ENCODE measurements at regions not wholly inside any gene's neighbourhood (a gene's known extent, or its start where the extent isn't known, plus 50 kb on each side); places are given as distances from the start of the nearest gene placed in this dataset.
"Not testable (repeated sequence)": the region's sequence is repeated elsewhere in the genome, so short reads cannot be mapped to it uniquely, and the experiment has no call there.

DNA sequence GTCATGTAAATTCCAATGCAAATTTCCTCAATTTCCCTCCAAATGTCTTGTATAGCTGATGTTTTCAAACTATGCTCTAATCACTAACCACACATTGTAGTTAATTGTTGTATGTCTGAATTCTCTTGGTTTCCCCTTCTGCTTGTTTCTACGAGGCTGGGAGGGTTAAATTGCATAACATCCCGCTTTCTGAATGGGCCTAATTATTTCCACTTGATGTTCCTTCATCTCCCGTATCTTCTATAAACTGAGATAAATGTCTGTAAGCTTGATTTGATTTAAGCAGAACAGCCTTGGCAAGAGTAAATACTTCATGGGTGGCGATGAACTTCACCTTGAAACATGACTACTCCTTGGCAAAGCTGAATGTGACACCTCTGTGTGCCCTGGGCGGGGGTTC lies 72.2 kb downstream of the SERINC2 start:
- Mint-ChIP-seq H3K4me1 (no peaks in the 10 kb centered on the region), H3K4me3 (no peak overlapping the region)

DNA sequence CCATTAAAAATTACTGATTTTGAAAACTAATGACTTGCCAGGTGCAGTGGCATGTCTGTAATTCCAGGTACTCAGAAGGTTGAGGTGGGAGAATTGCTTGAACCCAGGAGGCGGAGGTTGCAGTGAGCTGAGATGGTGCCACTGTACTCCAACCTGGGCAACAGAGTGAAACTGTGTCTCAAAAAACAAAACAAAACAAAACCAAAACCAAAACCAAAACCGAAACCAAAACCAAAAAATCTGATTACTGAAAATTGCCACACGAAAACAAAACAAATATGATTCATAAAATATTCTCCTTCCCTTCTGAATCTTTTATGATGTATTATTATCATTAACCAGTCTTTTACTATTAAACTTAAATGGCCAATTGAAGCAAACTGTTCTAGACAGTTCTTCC lies 74.1 kb downstream of the SERINC2 start:
- Mint-ChIP-seq H3K27ac (peak overlapping the region; percentile 83), H3K27me3 (peaks cover 7% of the 10 kb centered on the region), H3K36me3 (peaks cover 4% of the 10 kb centered on the region), H3K4me1 (no peaks in the 10 kb centered on the region), H3K4me3 (no peak overlapping the region), H3K9me3 (peaks cover 10% of the 10 kb centered on the region)
- no peak for ATAC-seq (ENCODE audit: low read depth)
- no peak for DNase-seq (ENCODE audit: low spot score in 2 of 2)

More for the DNA sequence above, 72.2 kb downstream of the SERINC2 start:
- Mint-ChIP-seq H3K36me3 (peaks cover 4% of the 10 kb centered on the region), H3K9me3 (peaks cover 12% of the 10 kb centered on the region), H3K27ac (no peak overlapping the region), H3K27me3 (peaks cover 5% of the 10 kb centered on the region)
- DNase-seq (ENCODE audit: low spot score in 2 of 2), result no peak
- no peak for ATAC-seq (ENCODE audit: low read depth)

DNA sequence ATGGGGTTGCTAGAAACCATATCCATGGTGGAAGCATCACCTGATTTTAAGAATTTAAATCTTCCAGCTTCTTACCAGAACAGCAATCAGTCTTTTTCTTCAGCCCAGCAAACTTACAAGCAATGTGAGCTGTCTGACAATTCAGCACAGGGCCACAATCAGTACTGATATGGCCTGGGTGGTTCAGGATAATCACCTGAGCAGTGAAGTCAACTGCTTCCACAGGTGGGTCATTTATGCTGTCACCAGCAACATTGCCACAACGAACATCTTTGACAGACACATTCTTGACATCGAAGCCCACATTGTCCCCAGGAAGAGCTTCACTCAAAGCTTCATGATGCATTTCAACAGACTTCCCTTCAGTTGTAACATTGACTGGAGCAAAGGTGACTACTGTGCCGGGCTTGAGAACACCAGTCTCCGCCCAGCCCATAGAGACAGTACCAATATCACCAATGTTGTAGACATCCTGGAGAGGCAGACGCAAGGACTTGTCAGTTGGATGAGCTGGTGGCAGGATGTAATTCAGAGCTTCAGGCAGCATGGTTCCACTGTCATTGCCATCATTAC lies 74.8 kb downstream of the SERINC2 start:
- no peak for ATAC-seq (ENCODE audit: low read depth)
- H3K27ac Mint-ChIP-seq, result no peak overlapping the region
- H3K4me3 Mint-ChIP-seq, result no peak overlapping the region
- peaks cover 4% of the 10 kb centered on the region for H3K36me3 Mint-ChIP-seq
- DNase-seq (ENCODE audit: low spot score in 2 of 2), result no peak
- no peaks in the 10 kb centered on the region for H3K4me1 Mint-ChIP-seq
- peaks cover 10% of the 10 kb centered on the region for H3K9me3 Mint-ChIP-seq
- peaks cover 7% of the 10 kb centered on the region for H3K27me3 Mint-ChIP-seq

DNA sequence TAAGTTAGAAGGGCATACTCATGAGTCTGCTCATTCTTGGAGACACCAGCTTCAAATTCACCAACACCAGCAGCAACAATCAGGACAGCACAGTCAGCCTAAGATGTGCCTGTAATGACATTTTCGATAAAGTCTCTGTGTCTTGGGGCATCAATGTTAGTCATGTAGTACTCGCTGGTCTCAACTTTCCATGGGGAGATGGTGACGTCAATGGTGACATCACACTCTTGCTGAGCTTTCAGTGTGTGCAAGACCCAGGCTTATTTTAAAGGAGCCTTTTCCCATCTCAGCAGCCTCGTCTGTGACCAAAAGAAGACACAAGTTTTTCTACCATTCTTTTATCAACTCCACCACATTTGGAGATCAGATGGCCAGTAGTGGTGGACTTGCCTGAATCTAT lies 75.5 kb downstream of the SERINC2 start:
- no peak for ATAC-seq (ENCODE audit: low read depth)
- Mint-ChIP-seq H3K9me3 (peaks cover 10% of the 10 kb centered on the region), H3K27ac (no peak overlapping the region)

DNA sequence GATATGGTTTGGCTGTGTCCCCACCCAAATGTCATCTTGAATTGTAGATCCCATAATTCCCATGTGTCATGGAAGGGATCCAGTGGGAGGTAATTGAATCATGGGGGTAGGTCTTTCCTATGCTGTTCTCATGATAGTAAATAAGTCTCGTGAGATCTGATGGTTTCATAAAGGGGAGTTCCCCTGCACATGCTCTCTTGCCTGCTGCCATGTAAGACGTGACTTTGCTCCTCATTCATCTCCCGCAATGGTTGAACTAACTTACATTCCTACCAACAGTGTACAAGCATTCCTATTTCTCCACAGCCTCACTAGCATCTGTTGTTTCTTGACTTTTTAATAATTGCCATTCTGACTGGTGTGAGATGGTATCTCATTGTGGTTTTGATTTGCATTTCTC lies 76.6 kb downstream of the SERINC2 start:
- ATAC-seq (ENCODE audit: low read depth); H3K9me3 Mint-ChIP-seq; H3K36me3 Mint-ChIP-seq; H3K27me3 Mint-ChIP-seq; H3K27ac Mint-ChIP-seq; H3K4me1 Mint-ChIP-seq; DNase-seq (ENCODE audit: low spot score in 2 of 2); H3K4me3 Mint-ChIP-seq: not testable (repeated sequence)

More for the DNA sequence above, 75.5 kb downstream of the SERINC2 start:
- Mint-ChIP-seq H3K4me3 (no peak overlapping the region), H3K36me3 (peaks cover 4% of the 10 kb centered on the region), H3K4me1 (no peaks in the 10 kb centered on the region), H3K27me3 (peaks cover 7% of the 10 kb centered on the region)
- DNase-seq (ENCODE audit: low spot score in 2 of 2), result no peak

DNA sequence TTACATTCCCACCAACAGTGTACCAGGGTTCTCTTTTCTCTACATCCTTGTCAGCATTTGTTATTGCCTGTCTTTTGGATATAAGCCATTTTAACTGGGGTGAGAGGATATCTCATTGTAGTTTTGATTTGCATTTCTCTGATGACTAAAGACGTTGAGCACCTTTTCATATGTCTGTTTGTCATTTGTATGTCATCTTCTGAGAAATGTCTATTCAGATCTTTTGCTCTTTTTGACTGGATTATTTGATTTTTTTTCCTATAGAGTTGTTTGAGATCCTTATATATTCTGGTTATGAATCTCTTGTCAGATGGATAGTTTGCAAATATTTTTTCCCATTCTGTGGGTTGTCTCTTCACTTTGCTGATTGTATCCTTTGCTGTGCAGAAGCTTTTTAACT lies 77.6 kb downstream of the SERINC2 start:
- H3K4me1 Mint-ChIP-seq; H3K4me3 Mint-ChIP-seq; DNase-seq (ENCODE audit: low spot score in 2 of 2); ATAC-seq (ENCODE audit: low read depth); H3K36me3 Mint-ChIP-seq; H3K9me3 Mint-ChIP-seq; H3K27ac Mint-ChIP-seq; H3K27me3 Mint-ChIP-seq: not testable (repeated sequence)

DNA sequence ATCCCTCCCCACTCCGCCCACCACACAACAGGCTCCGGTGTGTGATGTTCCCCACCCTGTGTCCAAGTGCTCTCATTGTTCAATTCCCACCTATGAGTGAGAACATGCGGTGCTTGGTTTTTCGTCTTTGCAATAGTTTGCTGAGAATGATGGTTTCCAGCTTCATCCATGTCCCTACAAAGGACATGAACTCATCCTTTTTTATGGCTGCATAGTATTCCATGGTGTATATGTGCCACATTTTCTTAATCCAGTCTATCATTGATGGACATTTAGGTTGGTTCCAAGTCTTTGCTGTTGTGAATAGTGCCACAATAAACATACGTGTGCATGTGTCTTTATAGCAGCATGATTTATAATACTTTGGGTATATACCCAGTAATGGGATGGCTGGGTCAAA lies 81.0 kb upstream of the TINAGL1 start:
- H3K9me3 Mint-ChIP-seq; DNase-seq (ENCODE audit: low spot score in 2 of 2); ATAC-seq (ENCODE audit: low read depth); H3K4me3 Mint-ChIP-seq; H3K27ac Mint-ChIP-seq; H3K36me3 Mint-ChIP-seq; H3K27me3 Mint-ChIP-seq; H3K4me1 Mint-ChIP-seq: not testable (repeated sequence)

DNA sequence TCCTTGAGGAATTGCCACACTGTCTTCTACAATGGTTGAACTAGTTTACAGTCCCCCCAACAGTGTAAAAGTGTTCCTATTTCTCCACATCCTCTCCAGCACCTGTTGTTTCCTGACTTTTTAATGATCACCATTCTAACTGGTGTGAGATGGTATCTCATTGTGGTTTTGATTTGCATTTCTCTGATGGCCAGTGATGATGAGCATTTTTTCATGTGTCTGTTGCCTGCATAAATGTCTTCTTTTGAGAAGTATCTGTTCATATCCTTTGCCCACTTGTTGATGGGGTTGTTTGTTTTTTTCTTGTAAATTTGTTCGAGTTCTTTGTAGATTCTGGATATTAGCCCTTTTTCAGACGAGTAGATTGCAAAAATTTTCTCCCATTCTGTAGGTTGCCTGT lies 80.5 kb upstream of the TINAGL1 start:
- H3K27ac Mint-ChIP-seq; ATAC-seq (ENCODE audit: low read depth); H3K36me3 Mint-ChIP-seq; H3K4me3 Mint-ChIP-seq; H3K27me3 Mint-ChIP-seq; DNase-seq (ENCODE audit: low spot score in 2 of 2); H3K4me1 Mint-ChIP-seq; H3K9me3 Mint-ChIP-seq: not testable (repeated sequence)

DNA sequence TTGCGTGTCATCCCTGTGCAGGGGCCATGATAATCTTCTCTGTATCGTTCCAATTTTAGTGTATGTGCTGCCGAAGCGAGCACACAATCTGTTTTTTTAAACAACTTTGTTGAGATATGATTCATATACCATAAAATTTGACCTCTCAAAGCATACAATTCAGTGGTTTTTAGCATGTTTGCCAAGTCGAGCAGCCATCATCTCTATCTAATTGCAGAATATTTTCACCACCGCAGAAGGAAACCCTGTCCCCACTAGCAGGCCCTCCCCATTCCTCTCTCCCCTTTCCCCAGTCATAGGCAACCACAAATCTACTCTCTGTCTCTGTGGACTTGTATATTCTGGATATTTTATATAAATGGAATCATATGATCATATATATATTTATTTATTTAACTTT lies 78.7 kb upstream of the TINAGL1 start:
- H3K4me3 Mint-ChIP-seq, result no peak overlapping the region
- H3K27me3 Mint-ChIP-seq, result peaks cover 2% of the 10 kb centered on the region
- DNase-seq (ENCODE audit: low spot score in 2 of 2) (no peak), ATAC-seq (ENCODE audit: low read depth) (no peak)
- no peaks in the 10 kb centered on the region for H3K9me3 Mint-ChIP-seq
- H3K36me3 Mint-ChIP-seq, result no peaks in the 10 kb centered on the region
- no peak overlapping the region for H3K27ac Mint-ChIP-seq
- H3K4me1 Mint-ChIP-seq, result no peaks in the 10 kb centered on the region

DNA sequence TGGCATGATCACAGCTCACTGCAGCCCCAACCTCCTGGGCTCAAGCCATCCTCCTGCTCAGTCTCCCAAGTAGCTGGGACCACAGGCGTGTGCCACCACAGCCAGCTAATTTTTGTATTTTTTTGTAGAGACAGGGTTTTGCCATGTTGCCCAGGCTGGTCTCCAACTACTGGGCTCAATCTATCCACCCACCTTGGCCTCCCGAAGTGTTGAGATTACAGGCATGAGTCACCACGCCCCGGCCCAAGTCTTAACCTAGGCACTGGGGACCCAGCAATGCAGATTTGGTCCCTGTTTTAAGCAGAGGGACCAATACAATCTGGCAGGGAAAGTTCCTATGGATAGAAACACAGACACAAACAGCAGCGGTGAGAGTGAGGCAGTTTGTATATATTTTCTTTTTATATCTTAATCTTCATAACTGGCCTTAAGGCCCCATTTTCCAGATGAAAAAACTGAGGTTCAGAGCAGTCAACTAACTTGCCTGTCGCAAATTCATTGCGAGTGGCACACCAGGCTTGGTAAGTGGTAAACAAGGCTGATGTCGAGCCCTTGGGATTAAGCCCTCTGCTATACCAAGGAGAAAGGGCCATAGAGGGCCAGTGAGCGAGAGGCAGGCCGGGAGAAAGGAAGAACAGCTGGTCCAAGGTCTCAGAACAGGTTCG lies 77.8 kb upstream of the TINAGL1 start:
- no peak for ATAC-seq (ENCODE audit: low read depth)
- H3K4me3 Mint-ChIP-seq, result no peak overlapping the region
- DNase-seq (ENCODE audit: low spot score in 2 of 2), result no peak
- H3K27me3 Mint-ChIP-seq, result peaks cover 6% of the 10 kb centered on the region
- H3K9me3 Mint-ChIP-seq, result no peaks in the 10 kb centered on the region
- no peaks in the 10 kb centered on the region for H3K36me3 Mint-ChIP-seq
- no peaks in the 10 kb centered on the region for H3K4me1 Mint-ChIP-seq
- no peak overlapping the region for H3K27ac Mint-ChIP-seq

DNA sequence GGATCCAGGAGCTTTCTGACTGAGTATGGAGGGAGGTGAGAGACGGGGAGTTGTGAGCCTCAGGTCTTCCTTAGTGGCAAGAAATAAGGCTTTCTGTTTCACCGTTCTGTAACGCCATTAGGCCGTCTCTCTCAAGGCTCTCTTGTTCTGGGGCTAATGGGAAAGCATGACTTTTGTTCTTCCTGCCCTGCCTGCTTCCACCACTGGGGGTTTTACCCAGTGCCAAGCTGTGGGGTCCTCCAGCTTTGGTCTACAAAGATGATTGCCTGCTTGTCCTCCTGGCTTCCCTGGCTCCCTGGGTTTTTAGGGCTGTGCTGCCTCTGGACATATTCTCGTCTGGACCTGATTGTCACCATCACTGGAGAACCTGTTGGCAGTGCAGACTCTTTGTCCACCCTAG lies 74.8 kb upstream of the TINAGL1 start:
- Mint-ChIP-seq H3K4me1 (peaks cover 6% of the 10 kb centered on the region), H3K27ac (no peak overlapping the region), H3K36me3 (no peaks in the 10 kb centered on the region), H3K4me3 (no peak overlapping the region), H3K9me3 (no peaks in the 10 kb centered on the region), H3K27me3 (peaks cover 15% of the 10 kb centered on the region)
- no peak for DNase-seq (ENCODE audit: low spot score in 2 of 2)
- ATAC-seq (ENCODE audit: low read depth), result no peak

DNA sequence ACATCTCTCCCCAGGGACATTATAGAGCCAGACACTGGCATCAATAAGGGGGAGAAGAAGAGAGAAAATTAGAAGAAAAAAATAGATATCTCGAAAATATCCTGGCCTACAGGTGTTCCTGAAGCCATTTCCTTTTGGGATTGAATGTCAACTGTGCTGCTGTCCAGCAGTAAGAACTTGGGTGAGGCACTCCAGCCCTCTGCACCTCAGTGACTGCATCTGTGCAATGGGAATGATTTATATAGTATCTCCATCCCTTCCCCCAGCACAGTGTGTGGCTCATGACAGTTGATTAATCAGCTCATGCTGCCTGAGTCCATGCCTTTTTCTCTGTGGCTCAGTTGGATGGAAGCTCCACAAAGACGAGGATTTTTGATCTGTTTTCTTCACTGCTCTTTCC lies 74.1 kb upstream of the TINAGL1 start:
- Mint-ChIP-seq H3K36me3 (no peaks in the 10 kb centered on the region), H3K4me1 (peaks cover 6% of the 10 kb centered on the region), H3K27me3 (peaks cover 15% of the 10 kb centered on the region), H3K4me3 (no peak overlapping the region), H3K27ac (no peak overlapping the region), H3K9me3 (no peaks in the 10 kb centered on the region)
- no peak for DNase-seq (ENCODE audit: low spot score in 2 of 2)
- no peak for ATAC-seq (ENCODE audit: low read depth)

DNA sequence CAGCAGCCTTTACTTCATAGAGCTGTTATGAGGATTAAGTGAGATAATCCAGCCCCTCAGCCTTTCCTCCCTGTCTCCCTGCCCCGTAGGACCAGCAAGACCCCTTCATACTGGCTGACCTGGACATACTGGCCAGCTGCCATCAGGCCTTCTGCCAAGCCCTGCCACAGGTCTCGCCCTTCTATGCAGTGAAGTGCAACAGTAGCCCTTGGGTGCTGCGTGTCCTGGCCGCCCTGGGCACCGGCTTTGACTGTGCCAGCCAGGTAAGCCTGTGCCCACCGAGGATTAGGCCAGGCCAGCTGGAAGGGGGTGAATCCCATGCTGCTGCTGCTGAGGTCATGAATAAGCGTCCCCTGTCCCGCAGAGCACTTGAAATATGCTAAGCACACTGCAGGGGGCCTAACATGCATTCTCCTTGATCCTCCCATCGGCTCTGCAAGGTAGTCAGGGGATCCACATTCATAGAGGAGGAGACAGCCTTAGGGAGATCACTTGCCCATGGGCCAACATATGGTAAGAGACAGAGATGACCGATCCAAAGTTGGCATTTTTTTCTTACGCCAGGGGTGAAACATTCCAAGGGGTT lies 73.3 kb upstream of the TINAGL1 start:
- Mint-ChIP-seq H3K9me3 (no peaks in the 10 kb centered on the region), H3K36me3 (no peaks in the 10 kb centered on the region), H3K27me3 (peaks cover 18% of the 10 kb centered on the region), H3K27ac (no peak overlapping the region), H3K4me3 (no peak overlapping the region), H3K4me1 (peaks cover 6% of the 10 kb centered on the region)
- DNase-seq (ENCODE audit: low spot score in 2 of 2) (no peak), ATAC-seq (ENCODE audit: low read depth) (no peak)

DNA sequence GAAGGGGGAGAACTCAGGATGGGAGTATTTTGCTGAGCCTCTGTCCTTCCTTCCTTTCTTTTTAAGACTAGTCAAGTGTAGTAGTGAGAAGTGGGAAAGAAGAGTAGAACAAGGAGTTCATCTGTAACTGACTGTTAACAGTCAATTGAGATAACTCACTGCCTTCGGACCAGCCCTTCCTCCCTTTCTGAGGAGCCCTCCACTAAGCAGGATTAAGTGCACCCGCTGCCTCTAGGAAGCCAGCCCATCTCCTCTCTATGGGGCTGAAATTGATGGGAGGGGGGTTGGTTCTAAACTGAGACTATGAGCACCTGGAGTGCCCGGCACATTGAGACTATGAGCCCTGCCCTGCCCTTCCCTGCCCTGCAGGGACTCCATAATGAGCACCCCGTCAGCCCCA lies 72.7 kb upstream of the TINAGL1 start:
- Mint-ChIP-seq H3K4me3 (no peak overlapping the region), H3K4me1 (peaks cover 6% of the 10 kb centered on the region), H3K9me3 (no peaks in the 10 kb centered on the region), H3K27ac (no peak overlapping the region), H3K36me3 (no peaks in the 10 kb centered on the region), H3K27me3 (peaks cover 21% of the 10 kb centered on the region)
- no peak for ATAC-seq (ENCODE audit: low read depth)
- DNase-seq (ENCODE audit: low spot score in 2 of 2), result no peak

DNA sequence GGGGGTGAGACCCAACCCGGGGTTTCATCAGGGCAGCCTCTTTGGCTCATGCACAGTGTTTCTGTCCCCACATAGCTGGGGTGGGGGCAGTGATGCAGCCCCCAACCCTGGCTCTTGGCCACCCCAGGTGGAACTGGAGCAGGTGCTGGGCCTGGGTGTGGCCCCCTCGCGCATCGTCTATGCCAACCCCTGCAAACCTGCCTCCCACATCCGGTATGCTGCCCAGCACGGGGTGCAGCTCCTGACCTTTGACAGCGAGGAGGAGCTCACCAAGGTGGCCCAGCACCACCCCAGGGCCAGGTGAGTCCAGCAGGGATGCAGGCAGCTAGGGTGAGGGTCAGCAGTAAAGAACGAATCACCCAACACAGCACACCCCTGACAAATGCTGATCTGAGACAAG lies 72.3 kb upstream of the TINAGL1 start:
- ATAC-seq (ENCODE audit: low read depth) (no peak), DNase-seq (ENCODE audit: low spot score in 2 of 2) (no peak)
- Mint-ChIP-seq H3K27me3 (peaks cover 21% of the 10 kb centered on the region), H3K27ac (no peak overlapping the region), H3K4me3 (no peak overlapping the region), H3K36me3 (no peaks in the 10 kb centered on the region), H3K4me1 (peaks cover 6% of the 10 kb centered on the region), H3K9me3 (no peaks in the 10 kb centered on the region)

All from memory B cell (primary cell).